SJSA1 (cell line): ENCODE measurements at regions not wholly inside any gene's neighbourhood (a gene's known extent, or its start where the extent isn't known, plus 50 kb on each side); places are given as distances from the start of the nearest gene placed in this dataset.
"Not testable (repeated sequence)": the region's sequence is repeated elsewhere in the genome, so short reads cannot be mapped to it uniquely, and the experiment has no call there.

Experiments
- DNase-seq, 2 experiments: peaks; one replicate each; pipeline ENCODE4 v3.0.0-alpha.2; 2015 to 2020; ENCODE audit warnings: low spot score in 2 of 2, low read depth in 1 of 2
- H3K27ac ChIP-seq: fragments of 250-450 bp; sonication (Bioruptor Pico); 2 replicates; pipeline ENCODE4 v1.5.1; 2020; ENCODE audit warnings: mild to moderate bottlenecking, moderate library complexity
- H3K27me3 ChIP-seq: fragments of 250-450 bp; sonication (Bioruptor Pico); replicated peaks from 2 replicates; pipeline ENCODE4 v1.5.1; 2020; ENCODE audit warnings: mild to moderate bottlenecking, moderate library complexity
- H3K36me3 ChIP-seq: fragments of 250-450 bp; sonication (Bioruptor Pico); 2 replicates; pipeline ENCODE4 v1.5.1; 2020; ENCODE audit warnings: mild to moderate bottlenecking
- H3K4me1 ChIP-seq: fragments of 250-450 bp; sonication (Bioruptor Pico); replicated peaks from 2 replicates; pipeline ENCODE4 v1.6.1; 2021; ENCODE audit warnings: mild to moderate bottlenecking
- H3K4me3 ChIP-seq: fragments of 250-450 bp; sonication (Bioruptor Pico); 2 replicates; pipeline ENCODE4 v1.5.1; 2020; ENCODE audit warnings: mild to moderate bottlenecking
- H3K9me3 ChIP-seq: fragments of 250-450 bp; sonication (Bioruptor Pico); replicated peaks from 2 replicates; pipeline ENCODE4 v1.5.1; 2020; ENCODE audit warnings: mild to moderate bottlenecking

GRCh38 chr15:84157857-84158256 lies 77.7 kb upstream of the GOLGA6L4 start:
- H3K36me3 ChIP-seq, DNase-seq, H3K9me3 ChIP-seq, H3K27me3 ChIP-seq, H3K27ac ChIP-seq, H3K4me1 ChIP-seq, H3K4me3 ChIP-seq: not testable (repeated sequence)

- H3K36me3 ChIP-seq, DNase-seq, H3K4me3 ChIP-seq, H3K9me3 ChIP-seq, H3K27ac ChIP-seq, H3K27me3 ChIP-seq, H3K4me1 ChIP-seq: not testable (repeated sequence)
These were observed 76.0 kb upstream of the GOLGA6L4 start for GRCh38 chr15:84159346-84160269.

- not testable (repeated sequence) for H3K27me3 ChIP-seq, H3K36me3 ChIP-seq, H3K4me3 ChIP-seq, H3K4me1 ChIP-seq, DNase-seq, H3K9me3 ChIP-seq, H3K27ac ChIP-seq
These were observed 70.9 kb upstream of the GOLGA6L4 start for GRCh38 chr15:84164423-84165292.

GRCh38 chr15:84170029-84170428 lies 65.5 kb upstream of the GOLGA6L4 start:
- not testable (repeated sequence) for DNase-seq, H3K4me3 ChIP-seq, H3K27me3 ChIP-seq, H3K27ac ChIP-seq, H3K4me1 ChIP-seq, H3K9me3 ChIP-seq, H3K36me3 ChIP-seq

- DNase-seq, H3K4me3 ChIP-seq, H3K27ac ChIP-seq, H3K27me3 ChIP-seq, H3K4me1 ChIP-seq, H3K9me3 ChIP-seq, H3K36me3 ChIP-seq: not testable (repeated sequence)
These were observed 62.4 kb upstream of the GOLGA6L4 start for GRCh38 chr15:84173231-84173610.
